GM23338 (cell line): ENCODE measurements at regions not wholly inside any gene's neighbourhood (a gene's known extent, or its start where the extent isn't known, plus 50 kb on each side); places are given as distances from the start of the nearest gene placed in this dataset.

Source experiments
- ATAC-seq: fragments of 200-7000 bp; cut with Tn5 transposase; 3 replicates; pipeline ENCODE4 v1.9.1; 2020
- DNase-seq: peaks from one replicate; pipeline ENCODE4 v3.0.0-alpha.2; 2015; ENCODE audit warnings: low spot score
- H2AFZ ChIP-seq: fragments of 200-600 bp; sonication (generic); 2 replicates; pipeline ENCODE4 v1.8.0; 2016; ENCODE audit warnings: antibody characterized with exemption, mild to moderate bottlenecking, moderate library complexity
- H3F3A ChIP-seq: fragments of 200-600 bp; sonication (generic); replicated peaks from 2 replicates; pipeline ENCODE4 v1.8.0; 2017; ENCODE audit warnings: antibody characterized with exemption, mixed run types, low read depth
- H3K27ac ChIP-seq: fragments of 200-600 bp; sonication (generic); 2 replicates; pipeline ENCODE4 v1.6.1; 2016; ENCODE audit warnings: low read depth
- H3K27me3 ChIP-seq: fragments of 200-600 bp; sonication (generic); 2 replicates; pipeline ENCODE4 v1.8.0; 2016; ENCODE audit warnings: mild to moderate bottlenecking, mixed run types, moderate library complexity; ENCODE audit not compliant: insufficient read depth
- H3K36me3 ChIP-seq: fragments of 200-600 bp; sonication (generic); 2 replicates; pipeline ENCODE4 v1.8.0; 2016; ENCODE audit warnings: mild to moderate bottlenecking; ENCODE audit not compliant: insufficient read depth
- H3K4me1 ChIP-seq: fragments of 200-600 bp; sonication (generic); 2 replicates; pipeline ENCODE4 v1.8.0; 2016; ENCODE audit warnings: mild to moderate bottlenecking, moderate library complexity; ENCODE audit not compliant: insufficient read depth
- H3K4me2 ChIP-seq: fragments of 200-600 bp; sonication (generic); 2 replicates; pipeline ENCODE4 v1.7.1; 2017; ENCODE audit warnings: mixed run types
- H3K4me3 ChIP-seq: fragments of 200-600 bp; sonication (generic); 2 replicates; pipeline ENCODE4 v1.6.1; 2016; ENCODE audit warnings: mixed run types
- H3K79me2 ChIP-seq: fragments of 200-600 bp; sonication (generic); replicated peaks from 2 replicates; pipeline ENCODE4 v1.8.0; 2017; ENCODE audit warnings: mild to moderate bottlenecking; ENCODE audit not compliant: insufficient read depth
- H3K9me2 ChIP-seq: fragments of 200-600 bp; sonication (generic); 2 replicates; pipeline ENCODE4 v1.8.0; 2017; ENCODE audit not compliant: insufficient read depth
- H4K20me1 ChIP-seq: fragments of 200-600 bp; sonication (generic); replicated peaks from 2 replicates; pipeline ENCODE4 v1.8.0; 2017; ENCODE audit warnings: mild to moderate bottlenecking; ENCODE audit not compliant: insufficient read depth
- H3K27ac Mint-ChIP-seq: 2 replicates; pipeline ENCODE4 v1.8.0; 2020; ENCODE audit warnings: inconsistent platforms, mild to moderate bottlenecking, moderate library complexity, mixed read lengths
- H3K27me3 Mint-ChIP-seq: 3 replicates; pipeline ENCODE4 v1.8.0; 2022; ENCODE audit warnings: low read depth, mild to moderate bottlenecking, moderate library complexity, mixed read lengths, inconsistent platforms; ENCODE audit not compliant: insufficient read depth, poor library complexity
- H3K36me3 Mint-ChIP-seq: 3 replicates; pipeline ENCODE4 v1.8.0; 2021; ENCODE audit warnings: low read depth, mild to moderate bottlenecking, inconsistent platforms, moderate library complexity, mixed read lengths
- H3K4me1 Mint-ChIP-seq: 3 replicates; pipeline ENCODE4 v1.8.0; 2020; ENCODE audit warnings: mild to moderate bottlenecking, inconsistent platforms, mixed read lengths
- H3K4me3 Mint-ChIP-seq: 3 replicates; pipeline ENCODE4 v1.8.0; 2021; ENCODE audit warnings: moderate library complexity, mild to moderate bottlenecking, inconsistent platforms, mixed read lengths
- H3K9me3 Mint-ChIP-seq: 3 replicates; pipeline ENCODE4 v1.8.0; 2020; ENCODE audit warnings: moderate library complexity, mild to moderate bottlenecking, inconsistent platforms, mixed read lengths
- EZH2 ChIP-seq: fragments of 200-600 bp; sonication (generic); IDR thresholded peaks from one replicate; pipeline ENCODE4 v1.8.0; 2017; ENCODE audit warnings: antibody characterized with exemption, mild to moderate bottlenecking, low read depth; ENCODE audit not compliant: unreplicated experiment
- EZH2phosphoT487 ChIP-seq: fragments of 200-600 bp; sonication (generic); IDR thresholded peaks from one replicate; pipeline ENCODE4 v1.8.1; 2018; ENCODE audit warnings: antibody characterized with exemption; ENCODE audit not compliant: unreplicated experiment
- JUNB ChIP-seq: IDR thresholded peaks from one replicate; pipeline ENCODE4 v1.6.1; 2016; ENCODE audit warnings: antibody characterized with exemption; ENCODE audit not compliant: unreplicated experiment
- STAT1 ChIP-seq: IDR thresholded peaks from one replicate; pipeline ENCODE4 v1.6.1; 2016; ENCODE audit warnings: antibody characterized with exemption; ENCODE audit not compliant: unreplicated experiment
- ZNF114 ChIP-seq: fragments of 250-450 bp; sonication (Bioruptor Pico); IDR thresholded peaks from 2 replicates; pipeline ENCODE4 v1.5.0; 2020; ENCODE audit warnings: mild to moderate bottlenecking, moderate library complexity
- ZNF331 ChIP-seq: fragments of 250-450 bp; sonication (Bioruptor Pico); IDR thresholded peaks from 2 replicates; pipeline ENCODE4 v1.5.0; 2020; ENCODE audit warnings: low read depth, mild to moderate bottlenecking, moderate library complexity
- TF ChIP-seq, protein P1 (sequence below): fragments of 250-450 bp; sonication (Bioruptor Pico); IDR thresholded peaks from 2 replicates; pipeline ENCODE4 v1.5.0; 2020; ENCODE audit warnings: mild to moderate bottlenecking, moderate library complexity
- TF ChIP-seq, protein P2 (sequence below), 2 experiments: fragments of 200-600 bp in 1 of 2; sonication (generic) in 1 of 2; conservative IDR thresholded peaks; 2 replicates each; pipeline versions ENCODE4 v1.5.1 to v1.6.1; 2016 to 2017; ENCODE audit warnings: antibody characterized with exemption in 2 of 2, low read depth in 2 of 2, mild to moderate bottlenecking in 2 of 2, moderate library complexity in 1 of 2

DNA sequence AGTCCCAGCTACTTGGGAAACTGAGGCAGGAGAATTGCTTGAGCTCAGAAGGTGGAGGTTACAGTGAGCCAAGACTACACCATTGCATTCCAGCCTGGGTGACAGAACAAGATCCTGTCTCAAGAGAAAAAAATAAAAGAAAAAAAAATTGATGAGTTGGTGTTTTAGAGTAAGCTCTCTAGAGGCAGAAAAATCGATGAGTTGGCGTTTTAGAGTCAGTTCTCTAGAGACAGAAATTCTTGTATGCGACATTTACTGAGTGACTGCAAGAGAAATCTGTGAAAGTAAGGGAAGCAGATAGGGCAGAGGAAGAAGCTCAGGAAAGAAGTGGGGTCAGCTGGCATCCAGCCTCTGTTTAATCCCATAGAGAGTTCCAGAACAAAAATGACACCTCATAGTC is 298.7 kb upstream of the ARRDC4 start:
- no peaks in the 10 kb centered on the region for H4K20me1 ChIP-seq
- no peaks in the 10 kb centered on the region for H3F3A ChIP-seq
- H3K9me2 ChIP-seq, result 0 out of 2 replicates have a peak, but pooled peaks cover 5% of the 10 kb centered on the region
- H3K36me3 Mint-ChIP-seq, result no peaks in the 10 kb centered on the region; the same call in 2 of the 3 replicates
- DNase-seq, result no peak
- no peak overlapping the region for H3K4me3 ChIP-seq
- no peaks in the 10 kb centered on the region for H3K27me3 ChIP-seq
- H3K4me2 ChIP-seq, result no peak overlapping the region
- no peaks in the 10 kb centered on the region for H3K4me1 Mint-ChIP-seq
- no peaks in the 10 kb centered on the region for H3K79me2 ChIP-seq
- peaks cover 1% of the 10 kb centered on the region for H3K27me3 Mint-ChIP-seq
- ATAC-seq, result no peak
- H3K27ac ChIP-seq, result no peak overlapping the region
- H3K4me1 ChIP-seq, result no peaks in the 10 kb centered on the region
- no peak overlapping the region for H2AFZ ChIP-seq
- H3K9me3 Mint-ChIP-seq, result peaks cover 14% of the 10 kb centered on the region
- H3K27ac Mint-ChIP-seq, result no peak overlapping the region
- TF ChIP-seq ZNF114 (CRISPR knock-in tag) (no peak), JUNB (no peak)
- H3K36me3 ChIP-seq, result no peaks in the 10 kb centered on the region
- H3K4me3 Mint-ChIP-seq, result no peak overlapping the region

DNA sequence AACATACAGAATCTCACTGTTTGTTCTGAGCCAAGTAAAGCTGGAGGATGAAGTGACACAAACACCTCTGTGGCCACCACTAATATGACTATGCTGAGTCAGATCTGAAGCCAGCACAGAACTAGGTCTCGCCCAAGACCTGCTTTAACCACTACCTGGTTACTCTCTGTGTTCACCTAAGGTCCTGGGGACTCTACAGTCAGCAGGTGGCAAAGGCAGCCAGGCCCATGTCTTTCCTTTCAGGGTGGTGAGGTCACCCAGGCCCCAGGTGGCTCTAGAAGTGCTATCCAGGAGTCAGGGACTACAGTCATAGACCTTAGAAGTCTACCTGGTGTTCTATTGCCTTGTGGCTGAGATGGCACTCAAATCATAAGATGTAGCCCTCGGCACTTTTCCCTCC is 287.9 kb upstream of the ARRDC4 start:
- H3K36me3 Mint-ChIP-seq, result no peaks in the 10 kb centered on the region
- H3K36me3 ChIP-seq, result no peaks in the 10 kb centered on the region
- H3F3A ChIP-seq, result no peaks in the 10 kb centered on the region
- no peaks in the 10 kb centered on the region for H3K4me1 Mint-ChIP-seq
- ATAC-seq (no peak), DNase-seq (no peak)
- H2AFZ ChIP-seq, result no peak overlapping the region
- no peak overlapping the region for H3K4me2 ChIP-seq
- H3K9me2 ChIP-seq, result peaks cover 6% of the 10 kb centered on the region; the same call in 1 of the 2 replicates
- no peaks in the 10 kb centered on the region for H3K4me1 ChIP-seq
- no peaks in the 10 kb centered on the region for H3K27me3 ChIP-seq
- no peaks in the 10 kb centered on the region for H3K79me2 ChIP-seq
- no peak overlapping the region for H3K4me3 ChIP-seq
- H4K20me1 ChIP-seq, result no peaks in the 10 kb centered on the region
- no peak overlapping the region for H3K27ac Mint-ChIP-seq
- H3K27me3 Mint-ChIP-seq, result no peaks in the 10 kb centered on the region
- TF ChIP-seq, protein P1, sequence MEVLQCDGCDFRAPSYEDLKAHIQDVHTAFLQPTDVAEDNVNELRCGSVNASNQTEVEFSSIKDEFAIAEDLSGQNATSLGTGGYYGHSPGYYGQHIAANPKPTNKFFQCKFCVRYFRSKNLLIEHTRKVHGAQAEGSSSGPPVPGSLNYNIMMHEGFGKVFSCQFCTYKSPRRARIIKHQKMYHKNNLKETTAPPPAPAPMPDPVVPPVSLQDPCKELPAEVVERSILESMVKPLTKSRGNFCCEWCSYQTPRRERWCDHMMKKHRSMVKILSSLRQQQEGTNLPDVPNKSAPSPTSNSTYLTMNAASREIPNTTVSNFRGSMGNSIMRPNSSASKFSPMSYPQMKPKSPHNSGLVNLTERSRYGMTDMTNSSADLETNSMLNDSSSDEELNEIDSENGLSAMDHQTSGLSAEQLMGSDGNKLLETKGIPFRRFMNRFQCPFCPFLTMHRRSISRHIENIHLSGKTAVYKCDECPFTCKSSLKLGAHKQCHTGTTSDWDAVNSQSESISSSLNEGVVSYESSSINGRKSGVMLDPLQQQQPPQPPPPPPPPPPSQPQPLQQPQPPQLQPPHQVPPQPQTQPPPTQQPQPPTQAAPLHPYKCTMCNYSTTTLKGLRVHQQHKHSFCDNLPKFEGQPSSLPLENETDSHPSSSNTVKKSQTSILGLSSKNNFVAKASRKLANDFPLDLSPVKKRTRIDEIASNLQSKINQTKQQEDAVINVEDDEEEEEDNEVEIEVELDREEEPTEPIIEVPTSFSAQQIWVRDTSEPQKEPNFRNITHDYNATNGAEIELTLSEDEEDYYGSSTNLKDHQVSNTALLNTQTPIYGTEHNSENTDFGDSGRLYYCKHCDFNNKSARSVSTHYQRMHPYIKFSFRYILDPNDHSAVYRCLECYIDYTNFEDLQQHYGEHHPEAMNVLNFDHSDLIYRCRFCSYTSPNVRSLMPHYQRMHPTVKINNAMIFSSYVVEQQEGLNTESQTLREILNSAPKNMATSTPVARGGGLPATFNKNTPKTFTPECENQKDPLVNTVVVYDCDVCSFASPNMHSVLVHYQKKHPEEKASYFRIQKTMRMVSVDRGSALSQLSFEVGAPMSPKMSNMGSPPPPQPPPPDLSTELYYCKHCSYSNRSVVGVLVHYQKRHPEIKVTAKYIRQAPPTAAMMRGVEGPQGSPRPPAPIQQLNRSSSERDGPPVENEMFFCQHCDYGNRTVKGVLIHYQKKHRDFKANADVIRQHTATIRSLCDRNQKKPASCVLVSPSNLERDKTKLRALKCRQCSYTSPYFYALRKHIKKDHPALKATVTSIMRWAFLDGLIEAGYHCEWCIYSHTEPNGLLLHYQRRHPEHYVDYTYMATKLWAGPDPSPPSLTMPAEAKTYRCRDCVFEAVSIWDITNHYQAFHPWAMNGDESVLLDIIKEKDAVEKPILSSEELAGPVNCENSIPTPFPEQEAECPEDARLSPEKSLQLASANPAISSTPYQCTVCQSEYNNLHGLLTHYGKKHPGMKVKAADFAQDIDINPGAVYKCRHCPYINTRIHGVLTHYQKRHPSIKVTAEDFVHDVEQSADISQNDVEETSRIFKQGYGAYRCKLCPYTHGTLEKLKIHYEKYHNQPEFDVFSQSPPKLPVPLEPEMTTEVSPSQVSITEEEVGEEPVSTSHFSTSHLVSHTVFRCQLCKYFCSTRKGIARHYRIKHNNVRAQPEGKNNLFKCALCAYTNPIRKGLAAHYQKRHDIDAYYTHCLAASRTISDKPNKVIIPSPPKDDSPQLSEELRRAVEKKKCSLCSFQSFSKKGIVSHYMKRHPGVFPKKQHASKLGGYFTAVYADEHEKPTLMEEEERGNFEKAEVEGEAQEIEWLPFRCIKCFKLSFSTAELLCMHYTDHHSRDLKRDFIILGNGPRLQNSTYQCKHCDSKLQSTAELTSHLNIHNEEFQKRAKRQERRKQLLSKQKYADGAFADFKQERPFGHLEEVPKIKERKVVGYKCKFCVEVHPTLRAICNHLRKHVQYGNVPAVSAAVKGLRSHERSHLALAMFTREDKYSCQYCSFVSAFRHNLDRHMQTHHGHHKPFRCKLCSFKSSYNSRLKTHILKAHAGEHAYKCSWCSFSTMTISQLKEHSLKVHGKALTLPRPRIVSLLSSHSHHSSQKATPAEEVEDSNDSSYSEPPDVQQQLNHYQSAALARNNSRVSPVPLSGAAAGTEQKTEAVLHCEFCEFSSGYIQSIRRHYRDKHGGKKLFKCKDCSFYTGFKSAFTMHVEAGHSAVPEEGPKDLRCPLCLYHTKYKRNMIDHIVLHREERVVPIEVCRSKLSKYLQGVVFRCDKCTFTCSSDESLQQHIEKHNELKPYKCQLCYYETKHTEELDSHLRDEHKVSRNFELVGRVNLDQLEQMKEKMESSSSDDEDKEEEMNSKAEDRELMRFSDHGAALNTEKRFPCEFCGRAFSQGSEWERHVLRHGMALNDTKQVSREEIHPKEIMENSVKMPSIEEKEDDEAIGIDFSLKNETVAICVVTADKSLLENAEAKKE, result no peak
- TF ChIP-seq EZH2, result no peak
- no peak for TF ChIP-seq EZH2phosphoT487
- TF ChIP-seq, protein P2, sequence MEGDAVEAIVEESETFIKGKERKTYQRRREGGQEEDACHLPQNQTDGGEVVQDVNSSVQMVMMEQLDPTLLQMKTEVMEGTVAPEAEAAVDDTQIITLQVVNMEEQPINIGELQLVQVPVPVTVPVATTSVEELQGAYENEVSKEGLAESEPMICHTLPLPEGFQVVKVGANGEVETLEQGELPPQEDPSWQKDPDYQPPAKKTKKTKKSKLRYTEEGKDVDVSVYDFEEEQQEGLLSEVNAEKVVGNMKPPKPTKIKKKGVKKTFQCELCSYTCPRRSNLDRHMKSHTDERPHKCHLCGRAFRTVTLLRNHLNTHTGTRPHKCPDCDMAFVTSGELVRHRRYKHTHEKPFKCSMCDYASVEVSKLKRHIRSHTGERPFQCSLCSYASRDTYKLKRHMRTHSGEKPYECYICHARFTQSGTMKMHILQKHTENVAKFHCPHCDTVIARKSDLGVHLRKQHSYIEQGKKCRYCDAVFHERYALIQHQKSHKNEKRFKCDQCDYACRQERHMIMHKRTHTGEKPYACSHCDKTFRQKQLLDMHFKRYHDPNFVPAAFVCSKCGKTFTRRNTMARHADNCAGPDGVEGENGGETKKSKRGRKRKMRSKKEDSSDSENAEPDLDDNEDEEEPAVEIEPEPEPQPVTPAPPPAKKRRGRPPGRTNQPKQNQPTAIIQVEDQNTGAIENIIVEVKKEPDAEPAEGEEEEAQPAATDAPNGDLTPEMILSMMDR (conservative IDR thresholded peaks at IDR 0.05; ENCODE audit: low read depth in 2 of 2), result no peak
- no peak for TF ChIP-seq ZNF331
- no peak for TF ChIP-seq ZNF114 (CRISPR knock-in tag)
- TF ChIP-seq STAT1, result no peak
- no peak overlapping the region for H3K4me3 Mint-ChIP-seq
- no peak overlapping the region for H3K27ac ChIP-seq
- H3K9me3 Mint-ChIP-seq, result no peaks in the 10 kb centered on the region
